ENCODE measurements at regions not wholly inside any gene's neighbourhood (a gene's known extent, or its start where the extent isn't known, plus 50 kb on each side); places are given as distances from the start of the nearest gene placed in this dataset.

GRCh38 chr16:54594601-54595391 lies 308.2 kb upstream of the IRX3 start:
- H3K27ac ChIP-seq, result no peak overlapping the region
- TF ChIP-seq ZFX (IDR thresholded peaks at IDR 0.05; ENCODE audit: borderline replicate concordance), result no peak
- no peak for TF ChIP-seq CTCF (IDR thresholded peaks at IDR 0.05)

GRCh38 chr16:54591816-54592246 lies 305.2 kb upstream of the IRX3 start:
- TF ChIP-seq CTCF (IDR thresholded peaks at IDR 0.05) (no peak), ZFX (IDR thresholded peaks at IDR 0.05; ENCODE audit: borderline replicate concordance) (no peak)
- no peak overlapping the region for H3K27ac ChIP-seq

GRCh38 chr16:54590836-54591235 lies 304.2 kb upstream of the IRX3 start:
- H3K27ac ChIP-seq, result no peak overlapping the region
- TF ChIP-seq CTCF (IDR thresholded peaks at IDR 0.05) (no peak), ZFX (IDR thresholded peaks at IDR 0.05; ENCODE audit: borderline replicate concordance) (no peak)

- no peak for TF ChIP-seq CTCF (IDR thresholded peaks at IDR 0.05)
- TF ChIP-seq ZFX (IDR thresholded peaks at IDR 0.05; ENCODE audit: borderline replicate concordance), result no peak
- no peak overlapping the region for H3K27ac ChIP-seq
These were observed 302.7 kb upstream of the IRX3 start for GRCh38 chr16:54589326-54589725.

GRCh38 chr16:54588026-54588425 lies 301.4 kb upstream of the IRX3 start:
- H3K27ac ChIP-seq, result no peak overlapping the region
- TF ChIP-seq ZFX (IDR thresholded peaks at IDR 0.05; ENCODE audit: borderline replicate concordance) (no peak), CTCF (IDR thresholded peaks at IDR 0.05) (no peak)

- H3K27ac ChIP-seq, result no peak overlapping the region
These were observed 300.6 kb upstream of the IRX3 start for GRCh38 chr16:54587176-54587515.

More at GRCh38 chr16:54587176-54587515, 300.6 kb upstream of the IRX3 start:
- TF ChIP-seq CTCF (IDR thresholded peaks at IDR 0.05), result no peak
- TF ChIP-seq ZFX (IDR thresholded peaks at IDR 0.05; ENCODE audit: borderline replicate concordance), result no peak
